ENCODE measurements at regions not wholly inside any gene's neighbourhood (a gene's known extent, or its start where the extent isn't known, plus 50 kb on each side); places are given as distances from the start of the nearest gene placed in this dataset.

- TF ChIP-seq EZH2 (IDR thresholded peaks at IDR 0.05; ENCODE audit: borderline replicate concordance, low read depth, low read length, poor library complexity, severe bottlenecking) (no peak), CTCF (conservative IDR thresholded peaks at IDR 0.05; ENCODE audit: low read depth, low read length) (no peak)
These were observed 95.7 kb upstream of the IGSF10 start for GRCh38 chr3:151556596-151556995.
